ENCODE measurements at regions not wholly inside any gene's neighbourhood (a gene's known extent, or its start where the extent isn't known, plus 50 kb on each side); places are given as distances from the start of the nearest gene placed in this dataset.

DNA sequence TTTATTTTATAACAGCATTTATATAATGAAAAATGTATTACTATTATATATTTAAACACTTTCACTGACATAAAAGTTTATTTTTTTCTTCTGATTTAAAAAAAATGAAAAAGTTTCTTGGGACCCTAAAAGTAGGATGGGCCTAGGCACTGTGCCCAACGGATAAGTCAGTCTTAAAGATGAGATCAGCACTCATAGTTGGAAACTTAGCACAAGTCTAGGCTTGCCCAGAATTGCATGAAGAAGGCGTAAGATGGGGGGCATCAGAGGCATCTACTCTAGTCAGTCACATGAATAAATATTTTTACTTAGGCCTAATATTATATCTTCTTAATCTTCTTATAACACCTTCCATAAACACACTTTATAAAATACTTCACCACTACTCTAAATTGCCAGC, 306.7 kb upstream of the GRID2 start:
- WGBS (ENCODE audit: low lambda C conversion rate), result 51% methylated on average over 2 of the region's 2 CpGs
- H4K20me1 ChIP-seq (ENCODE audit: insufficient read depth), result no peaks in the 10 kb centered on the region
- H3K9me3 ChIP-seq, result no peaks in the 10 kb centered on the region
- TF ChIP-seq NRF1 (IDR thresholded peaks at IDR 0.05; ENCODE audit: low read depth, low read length) (no peak), GABPA (IDR thresholded peaks at IDR 0.05; ENCODE audit: low read depth) (no peak), TAF1 (IDR thresholded peaks at IDR 0.05; ENCODE audit: borderline replicate concordance, low read depth, low read length) (no peak), SMC3 (IDR thresholded peaks at IDR 0.05; ENCODE audit: low read depth, low read length) (no peak), RCOR1 (IDR thresholded peaks at IDR 0.05; ENCODE audit: low read length) (no peak), RAD21 (IDR thresholded peaks at IDR 0.05; ENCODE audit: low read length) (no peak), SIN3A (IDR thresholded peaks at IDR 0.05; ENCODE audit: borderline replicate concordance, low read depth, low read length) (no peak), FOSL2 (IDR thresholded peaks at IDR 0.05; ENCODE audit: borderline replicate concordance, low read depth) (no peak), EZH2phosphoT487 (IDR thresholded peaks at IDR 0.05; ENCODE audit: borderline replicate concordance, low read depth) (no peak)
- TF ChIP-seq, protein P1, sequence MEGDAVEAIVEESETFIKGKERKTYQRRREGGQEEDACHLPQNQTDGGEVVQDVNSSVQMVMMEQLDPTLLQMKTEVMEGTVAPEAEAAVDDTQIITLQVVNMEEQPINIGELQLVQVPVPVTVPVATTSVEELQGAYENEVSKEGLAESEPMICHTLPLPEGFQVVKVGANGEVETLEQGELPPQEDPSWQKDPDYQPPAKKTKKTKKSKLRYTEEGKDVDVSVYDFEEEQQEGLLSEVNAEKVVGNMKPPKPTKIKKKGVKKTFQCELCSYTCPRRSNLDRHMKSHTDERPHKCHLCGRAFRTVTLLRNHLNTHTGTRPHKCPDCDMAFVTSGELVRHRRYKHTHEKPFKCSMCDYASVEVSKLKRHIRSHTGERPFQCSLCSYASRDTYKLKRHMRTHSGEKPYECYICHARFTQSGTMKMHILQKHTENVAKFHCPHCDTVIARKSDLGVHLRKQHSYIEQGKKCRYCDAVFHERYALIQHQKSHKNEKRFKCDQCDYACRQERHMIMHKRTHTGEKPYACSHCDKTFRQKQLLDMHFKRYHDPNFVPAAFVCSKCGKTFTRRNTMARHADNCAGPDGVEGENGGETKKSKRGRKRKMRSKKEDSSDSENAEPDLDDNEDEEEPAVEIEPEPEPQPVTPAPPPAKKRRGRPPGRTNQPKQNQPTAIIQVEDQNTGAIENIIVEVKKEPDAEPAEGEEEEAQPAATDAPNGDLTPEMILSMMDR (IDR thresholded peaks at IDR 0.05), result no peak
- TF ChIP-seq, protein P2, sequence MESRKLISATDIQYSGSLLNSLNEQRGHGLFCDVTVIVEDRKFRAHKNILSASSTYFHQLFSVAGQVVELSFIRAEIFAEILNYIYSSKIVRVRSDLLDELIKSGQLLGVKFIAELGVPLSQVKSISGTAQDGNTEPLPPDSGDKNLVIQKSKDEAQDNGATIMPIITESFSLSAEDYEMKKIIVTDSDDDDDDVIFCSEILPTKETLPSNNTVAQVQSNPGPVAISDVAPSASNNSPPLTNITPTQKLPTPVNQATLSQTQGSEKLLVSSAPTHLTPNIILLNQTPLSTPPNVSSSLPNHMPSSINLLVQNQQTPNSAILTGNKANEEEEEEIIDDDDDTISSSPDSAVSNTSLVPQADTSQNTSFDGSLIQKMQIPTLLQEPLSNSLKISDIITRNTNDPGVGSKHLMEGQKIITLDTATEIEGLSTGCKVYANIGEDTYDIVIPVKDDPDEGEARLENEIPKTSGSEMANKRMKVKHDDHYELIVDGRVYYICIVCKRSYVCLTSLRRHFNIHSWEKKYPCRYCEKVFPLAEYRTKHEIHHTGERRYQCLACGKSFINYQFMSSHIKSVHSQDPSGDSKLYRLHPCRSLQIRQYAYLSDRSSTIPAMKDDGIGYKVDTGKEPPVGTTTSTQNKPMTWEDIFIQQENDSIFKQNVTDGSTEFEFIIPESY (IDR thresholded peaks at IDR 0.05; ENCODE audit: borderline replicate concordance, low read depth), result no peak
- no peak overlapping the region for H2AFZ ChIP-seq (ENCODE audit: low read depth)
- H3K4me3 ChIP-seq (ENCODE audit: low read depth in 2 of 2, low read length in 1 of 2), result no peak overlapping the region
- H3K36me3 ChIP-seq (replicated peaks in 1 of 2; ENCODE audit: control insufficient read depth in 1 of 2, insufficient read depth in 2 of 2, low read length in 1 of 2), result no peaks in the 10 kb centered on the region
- no peak for DNase-seq
- no peaks in the 10 kb centered on the region for H3K4me1 ChIP-seq (ENCODE audit: control insufficient read depth in 1 of 2, insufficient read depth in 2 of 2, low read depth in 1 of 2, low read length in 1 of 2)
- H3K9me2 ChIP-seq, result no peaks in the 10 kb centered on the region
- no peaks in the 10 kb centered on the region for H3K79me2 ChIP-seq (ENCODE audit: insufficient read depth)
- H3F3A ChIP-seq (replicated peaks; ENCODE audit: insufficient read depth), result no peaks in the 10 kb centered on the region
- ChIA-PET CTCF (no interaction called here), POLR2A (no interaction called here)
- H3K27me3 ChIP-seq (ENCODE audit: insufficient read depth), result no peaks in the 10 kb centered on the region
- H3K27ac ChIP-seq (ENCODE audit: low read depth in 2 of 2, low read length in 1 of 2), result no peak overlapping the region
- no peak overlapping the region for H3K4me2 ChIP-seq
- no peak overlapping the region for H3K9ac ChIP-seq

DNA sequence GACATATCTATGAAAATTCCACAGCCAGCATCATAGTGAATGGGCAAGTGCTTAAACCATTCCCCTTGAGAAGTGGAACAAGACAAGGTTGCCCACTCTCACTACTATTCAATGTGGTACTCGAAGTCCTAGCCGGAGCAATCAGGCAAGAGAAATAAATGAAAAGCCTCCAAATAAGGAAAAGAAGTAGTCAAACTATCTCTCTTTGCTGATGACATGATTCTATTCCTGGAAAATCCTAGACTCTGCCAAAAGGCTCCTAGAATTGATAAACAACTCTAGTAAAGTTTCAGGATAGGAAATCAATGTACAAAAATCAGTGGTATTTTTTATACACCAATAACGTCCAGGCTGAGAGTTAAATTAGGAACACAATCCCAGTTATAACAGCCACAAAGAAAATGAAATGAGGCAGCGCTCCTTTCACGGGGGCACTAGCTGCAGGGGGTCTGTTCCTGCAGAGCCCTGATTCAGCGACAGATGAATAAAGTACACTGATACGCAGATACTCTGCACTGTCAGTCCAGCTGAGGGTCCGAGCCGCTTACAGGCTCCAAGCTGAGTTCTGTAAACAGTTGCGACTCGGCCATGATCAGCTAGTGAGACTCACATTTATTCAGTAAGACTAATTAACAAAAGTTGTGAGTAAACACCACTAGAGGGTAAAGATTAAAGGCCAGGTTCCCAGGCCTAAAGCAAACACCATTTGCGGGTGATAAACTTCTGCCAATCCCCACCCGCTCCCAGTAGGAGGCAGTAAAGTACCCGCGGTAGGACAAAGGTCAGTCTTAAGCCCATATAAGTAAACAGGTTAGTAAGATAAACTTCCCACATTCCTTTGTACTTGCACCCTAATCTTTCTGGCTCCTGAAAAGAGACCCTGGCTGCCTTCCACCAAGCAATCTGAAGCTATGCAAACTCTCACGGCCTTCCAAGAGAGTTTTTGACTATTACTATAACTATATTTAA, 290.6 kb upstream of the GRID2 start:
- DNase-seq, result no peak
- POLR2A ChIA-PET, result no interaction called here

More for the DNA sequence above, 290.6 kb upstream of the GRID2 start:
- H3K9ac ChIP-seq, result no peak overlapping the region
- no peaks in the 10 kb centered on the region for H3K9me3 ChIP-seq
- H2AFZ ChIP-seq (ENCODE audit: low read depth), result no peak overlapping the region
- H3K27me3 ChIP-seq (ENCODE audit: insufficient read depth), result no peaks in the 10 kb centered on the region
- H3K27ac ChIP-seq (ENCODE audit: low read depth in 2 of 2, low read length in 1 of 2), result no peak overlapping the region
- H3K4me3 ChIP-seq (ENCODE audit: low read depth in 2 of 2, low read length in 1 of 2), result no peak overlapping the region
- H3F3A ChIP-seq (replicated peaks; ENCODE audit: insufficient read depth), result no peaks in the 10 kb centered on the region
- H3K36me3 ChIP-seq (replicated peaks in 1 of 2; ENCODE audit: control insufficient read depth in 1 of 2, insufficient read depth in 2 of 2, low read length in 1 of 2), result no peaks in the 10 kb centered on the region
- CTCF ChIA-PET, result interaction anchor here (0.6 kb wide), 1 partner anchor 900 kb away, joined by 3 read pairs; no protein-coding TSS in a partner anchor
- no peaks in the 10 kb centered on the region for H3K9me2 ChIP-seq
- no peak for TF ChIP-seq MXI1 (IDR thresholded peaks at IDR 0.05; ENCODE audit: low read depth, low read length)
- no peak for TF ChIP-seq EP300 (IDR thresholded peaks at IDR 0.05; ENCODE audit: borderline replicate concordance in 1 of 2, low read depth in 1 of 2, low read length in 1 of 2)
- TF ChIP-seq FOSL2 (IDR thresholded peaks at IDR 0.05; ENCODE audit: borderline replicate concordance, low read depth), result no peak
- TF ChIP-seq RXRA (IDR thresholded peaks at IDR 0.05; ENCODE audit: borderline replicate concordance, low read depth), result no peak
- no peak for TF ChIP-seq YY1 (IDR thresholded peaks at IDR 0.05; ENCODE audit: low read depth)
- no peak for TF ChIP-seq RFX5 (IDR thresholded peaks at IDR 0.05; ENCODE audit: low read length)
- no peak for TF ChIP-seq EZH2phosphoT487 (IDR thresholded peaks at IDR 0.05; ENCODE audit: borderline replicate concordance, low read depth)
- TF ChIP-seq, protein P1 (IDR thresholded peaks at IDR 0.05), result no peak
- no peak for TF ChIP-seq FOXJ3 (CRISPR knock-in tag; IDR thresholded peaks at IDR 0.05)
- TF ChIP-seq RAD21 (IDR thresholded peaks at IDR 0.05; ENCODE audit: low read length), result no peak
- TF ChIP-seq, protein P3, sequence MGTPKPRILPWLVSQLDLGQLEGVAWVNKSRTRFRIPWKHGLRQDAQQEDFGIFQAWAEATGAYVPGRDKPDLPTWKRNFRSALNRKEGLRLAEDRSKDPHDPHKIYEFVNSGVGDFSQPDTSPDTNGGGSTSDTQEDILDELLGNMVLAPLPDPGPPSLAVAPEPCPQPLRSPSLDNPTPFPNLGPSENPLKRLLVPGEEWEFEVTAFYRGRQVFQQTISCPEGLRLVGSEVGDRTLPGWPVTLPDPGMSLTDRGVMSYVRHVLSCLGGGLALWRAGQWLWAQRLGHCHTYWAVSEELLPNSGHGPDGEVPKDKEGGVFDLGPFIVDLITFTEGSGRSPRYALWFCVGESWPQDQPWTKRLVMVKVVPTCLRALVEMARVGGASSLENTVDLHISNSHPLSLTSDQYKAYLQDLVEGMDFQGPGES (IDR thresholded peaks at IDR 0.05; ENCODE audit: low read depth, low read length), result no peak
- H4K20me1 ChIP-seq (ENCODE audit: insufficient read depth), result no peaks in the 10 kb centered on the region
- no peak overlapping the region for H3K4me2 ChIP-seq
- no peaks in the 10 kb centered on the region for H3K4me1 ChIP-seq (ENCODE audit: control insufficient read depth in 1 of 2, insufficient read depth in 2 of 2, low read depth in 1 of 2, low read length in 1 of 2)
- no peaks in the 10 kb centered on the region for H3K79me2 ChIP-seq (ENCODE audit: insufficient read depth)
- 61% methylated on average over 16 of the region's 16 CpGs for WGBS (ENCODE audit: low lambda C conversion rate)

Measured in SK-N-SH (cell line).